EH (cell line): ENCODE measurements at regions not wholly inside any gene's neighbourhood (a gene's known extent, or its start where the extent isn't known, plus 50 kb on each side); places are given as distances from the start of the nearest gene placed in this dataset.
A peak's percentile ranks its signal among the peaks of the same experiment; 100 is the strongest.

ENCODE experiments used
- DNase-seq: peaks from one replicate; pipeline ENCODE4 v3.0.0-alpha.2; 2015; ENCODE audit warnings: low read depth

- DNase-seq, result no peak
These were observed 132.3 kb upstream of the NEO1 start for GRCh38 chr15:72919936-72920465.

- no peak for DNase-seq
These were observed 133.3 kb upstream of the ADPGK start for GRCh38 chr15:72916897-72917296.

- DNase-seq, result no peak
These were observed 132.8 kb upstream of the ADPGK start for GRCh38 chr15:72916378-72916777.

GRCh38 chr15:72915843-72916242 lies 132.3 kb upstream of the ADPGK start:
- no peak for DNase-seq

GRCh38 chr15:72912996-72913395 lies 129.4 kb upstream of the ADPGK start:
- no peak for DNase-seq

- DNase-seq, result no peak
These were observed 128.6 kb upstream of the ADPGK start for GRCh38 chr15:72912121-72912520.

GRCh38 chr15:72911626-72912025 lies 128.1 kb upstream of the ADPGK start:
- no peak for DNase-seq

- no peak for DNase-seq
These were observed 125.2 kb upstream of the ADPGK start for GRCh38 chr15:72908713-72909112.

GRCh38 chr15:72907733-72908132 lies 124.2 kb upstream of the ADPGK start:
- DNase-seq, result no peak

GRCh38 chr15:72902919-72903260 lies 119.3 kb upstream of the ADPGK start:
- DNase-seq, result no peak

GRCh38 chr15:72902245-72902918 lies 118.8 kb upstream of the ADPGK start:
- DNase-seq, result peak; percentile 93

- no peak for DNase-seq
These were observed 109.4 kb upstream of the ADPGK start for GRCh38 chr15:72892986-72893385.

- no peak for DNase-seq
These were observed 106.5 kb upstream of the ADPGK start for GRCh38 chr15:72890043-72890442.

- no peak for DNase-seq
These were observed 106.0 kb upstream of the ADPGK start for GRCh38 chr15:72889545-72889944.

GRCh38 chr15:72888811-72889210 lies 105.3 kb upstream of the ADPGK start:
- no peak for DNase-seq

GRCh38 chr15:72888211-72888610 lies 104.7 kb upstream of the ADPGK start:
- DNase-seq, result no peak

GRCh38 chr15:72887376-72887775 lies 103.8 kb upstream of the ADPGK start:
- no peak for DNase-seq

GRCh38 chr15:72884311-72884710 lies 100.8 kb upstream of the ADPGK start:
- no peak for DNase-seq

GRCh38 chr15:72873379-72874233 lies 90.0 kb upstream of the ADPGK start:
- DNase-seq, result no peak

GRCh38 chr15:72872066-72872845 lies 88.7 kb upstream of the ADPGK start:
- DNase-seq, result no peak

GRCh38 chr15:72866866-72867616 lies 83.5 kb upstream of the ADPGK start:
- no peak for DNase-seq

GRCh38 chr15:72866182-72866581 lies 82.6 kb upstream of the ADPGK start:
- no peak for DNase-seq
